PFSK-1 (cell line): ENCODE measurements at regions not wholly inside any gene's neighbourhood (a gene's known extent, or its start where the extent isn't known, plus 50 kb on each side); places are given as distances from the start of the nearest gene placed in this dataset.

Experiments used
- POLR2AphosphoS5 ChIP-seq: IDR thresholded peaks from 2 replicates; pipeline ENCODE4 v1.6.1; 2012; ENCODE audit warnings: low read depth, mild to moderate bottlenecking, control low read depth, low read length, moderate library complexity
- SIN3A ChIP-seq: IDR thresholded peaks from 2 replicates; pipeline ENCODE4 v1.6.1; 2012; ENCODE audit warnings: mild to moderate bottlenecking, low read length, moderate library complexity, borderline replicate concordance; ENCODE audit not compliant: insufficient read depth

GRCh38 chr22:47239474-47239860 is 477.0 kb downstream of the TBC1D22A start:
- TF ChIP-seq SIN3A (no peak), POLR2AphosphoS5 (no peak)
